Panc1 (cell line): ENCODE measurements at regions not wholly inside any gene's neighbourhood (a gene's known extent, or its start where the extent isn't known, plus 50 kb on each side); places are given as distances from the start of the nearest gene placed in this dataset.

Experiments used
- ATAC-seq: fragments of 200-7000 bp; cut with Tn5 transposase; 2 replicates; pipeline ENCODE4 v1.9.1; 2020; ENCODE audit warnings: mild to moderate bottlenecking, moderate library complexity
- BruUV-seq: library from RNA; stranded (reverse); fragments of 400-500 nt; replicated peaks from 2 replicates; lab custom pipeline; 2021; lab: Mats Ljungman, UMichigan
- CTCF ChIA-PET: fragments of 300-600 bp; sonication (Branson Sonifier 250); formaldehyde crosslinking; loops from one replicate; lab custom pipeline; 2022; ENCODE audit warnings: antibody characterized with exemption; lab: Charles Lee
- POLR2A ChIA-PET: fragments of 300-600 bp; sonication (Branson Sonifier 250); formaldehyde crosslinking; loops from one replicate; lab custom pipeline; 2022; ENCODE audit warnings: antibody characterized with exemption; lab: Charles Lee
- DNase-seq: peaks from one replicate; pipeline ENCODE4 v3.0.0-alpha.2; 2010; ENCODE audit warnings: low read depth, low spot score
- H3K27ac ChIP-seq: 2 replicates; pipeline ENCODE4 v1.5.1; 2011; ENCODE audit warnings: mild to moderate bottlenecking, low read length, inconsistent platforms
- H3K27me3 ChIP-seq: fragments of 200-500 bp; sonication (Bioruptor generic); 2 replicates; pipeline ENCODE4 v1.6.0; 2014; ENCODE audit warnings: low read length, inconsistent platforms; ENCODE audit not compliant: control insufficient read depth, insufficient read depth
- H3K36me3 ChIP-seq: fragments of 200-500 bp; sonication (Bioruptor generic); 2 replicates; pipeline ENCODE4 v1.5.1; 2014; ENCODE audit warnings: inconsistent platforms, mild to moderate bottlenecking, low read length, moderate library complexity; ENCODE audit not compliant: control insufficient read depth, insufficient read depth
- H3K4me1 ChIP-seq: 2 replicates; pipeline ENCODE4 v1.5.1; 2011; ENCODE audit warnings: inconsistent platforms, mild to moderate bottlenecking, low read length, moderate library complexity; ENCODE audit not compliant: control insufficient read depth, insufficient read depth
- H3K4me3 ChIP-seq, 2 experiments: 2 replicates each; pipeline ENCODE4 v1.5.1; 2011 to 2012; ENCODE audit warnings: low read depth in 2 of 2, low read length in 2 of 2, mild to moderate bottlenecking in 2 of 2, inconsistent platforms in 1 of 2, moderate library complexity in 1 of 2
- H3K9me3 ChIP-seq: fragments of 200-500 bp; sonication (Bioruptor generic); 2 replicates; pipeline ENCODE4 v1.5.1; 2014; ENCODE audit warnings: low read depth, mild to moderate bottlenecking, inconsistent platforms, low read length, moderate library complexity; ENCODE audit not compliant: control insufficient read depth, insufficient read depth
- CTCF ChIP-seq: fragments of 450-650 bp; IDR thresholded peaks from 2 replicates; pipeline ENCODE4 v1.5.1; 2017; ENCODE audit warnings: mild to moderate bottlenecking
- POLR2AphosphoS5 ChIP-seq: IDR thresholded peaks from 2 replicates; pipeline ENCODE4 v1.6.1; 2012; ENCODE audit warnings: mild to moderate bottlenecking, low read depth, low read length, moderate library complexity
- REST ChIP-seq, 2 experiments: IDR thresholded peaks; 2 replicates each; pipeline ENCODE4 v1.6.1; 2011 to 2012; ENCODE audit warnings: low read depth in 2 of 2, control low read depth in 1 of 2, low read length in 1 of 2, mild to moderate bottlenecking in 1 of 2, moderate library complexity in 1 of 2; ENCODE audit not compliant: insufficient read depth in 1 of 2
- SIN3A ChIP-seq: IDR thresholded peaks from 2 replicates; pipeline ENCODE4 v1.6.1; 2012; ENCODE audit warnings: low read depth, mild to moderate bottlenecking, low read length, moderate library complexity, borderline replicate concordance; ENCODE audit not compliant: insufficient read depth
- TCF7L2 ChIP-seq: IDR thresholded peaks from 2 replicates; pipeline ENCODE4 v1.6.1; 2011; ENCODE audit warnings: mild to moderate bottlenecking, low read depth, low read length, inconsistent platforms
- in situ Hi-C: cut with HindIII; loops from 2 replicates; pipeline ENCODE4 v1.10.0; 2016; ENCODE audit warnings: low sequenced_read_pairs, low pct_unique_long_range_greater_than_20kb
- intact Hi-C: fragments of 100-400 bp; cut with micrococcal nuclease; formaldehyde crosslinking; loops from one replicate; pipeline ENCODE4 v1.10.0; 2022; ENCODE audit not compliant: unreplicated experiment

GRCh38 chr2:220096406-220096805 lies 469.0 kb downstream of the SLC4A3 start:
- Histone ChIP-seq H3K27ac (no peak overlapping the region), H3K9me3 (no peaks in the 10 kb centered on the region), H3K27me3 (no peaks in the 10 kb centered on the region), H3K36me3 (no peaks in the 10 kb centered on the region), H3K4me1 (no peaks in the 10 kb centered on the region), H3K4me3 (no peak overlapping the region)
- CTCF ChIA-PET = no interaction called here
- POLR2A ChIA-PET = no interaction called here
- no peak for DNase-seq
- intact Hi-C loops (no loop called here), in situ Hi-C loops (no loop called here)
- ATAC-seq = no peak
- no TSS peak for BruUV-seq
- no peak for TF ChIP-seq TCF7L2
- TF ChIP-seq POLR2AphosphoS5 = no peak
- no peak for TF ChIP-seq SIN3A
- TF ChIP-seq REST (IDR thresholded peaks at IDR 0.05; ENCODE audit: insufficient read depth in 1 of 2, low read depth in 2 of 2, low read length in 1 of 2) = no peak
- no peak for TF ChIP-seq CTCF

- TF ChIP-seq TCF7L2 (no peak), CTCF (no peak), POLR2AphosphoS5 (no peak), SIN3A (no peak), REST (IDR thresholded peaks at IDR 0.05; ENCODE audit: insufficient read depth in 1 of 2, low read depth in 2 of 2, low read length in 1 of 2) (no peak)
- Histone ChIP-seq H3K4me3 (no peak overlapping the region), H3K27me3 (no peaks in the 10 kb centered on the region), H3K4me1 (no peaks in the 10 kb centered on the region; the same call in 1 of the 2 replicates), H3K27ac (no peak overlapping the region), H3K36me3 (no peaks in the 10 kb centered on the region), H3K9me3 (no peaks in the 10 kb centered on the region)
- no TSS peak for BruUV-seq
- no peak for ATAC-seq
- CTCF ChIA-PET = no interaction called here
- in situ Hi-C loops (no loop called here), intact Hi-C loops (no loop called here)
- DNase-seq = no peak
- POLR2A ChIA-PET = no interaction called here
Observed at GRCh38 chr2:220101980-220102379, 474.6 kb downstream of the SLC4A3 start.
